Hippocampal formation (tissue), 2 donors: ENCODE measurements at regions not wholly inside any gene's neighbourhood (a gene's known extent, or its start where the extent isn't known, plus 50 kb on each side); places are given as distances from the start of the nearest gene placed in this dataset.

Source experiments
- DNase-seq, 2 donors: peaks; one replicate each; lab custom pipeline; 2025; lab: John Stamatoyannopoulos, UW

DNA sequence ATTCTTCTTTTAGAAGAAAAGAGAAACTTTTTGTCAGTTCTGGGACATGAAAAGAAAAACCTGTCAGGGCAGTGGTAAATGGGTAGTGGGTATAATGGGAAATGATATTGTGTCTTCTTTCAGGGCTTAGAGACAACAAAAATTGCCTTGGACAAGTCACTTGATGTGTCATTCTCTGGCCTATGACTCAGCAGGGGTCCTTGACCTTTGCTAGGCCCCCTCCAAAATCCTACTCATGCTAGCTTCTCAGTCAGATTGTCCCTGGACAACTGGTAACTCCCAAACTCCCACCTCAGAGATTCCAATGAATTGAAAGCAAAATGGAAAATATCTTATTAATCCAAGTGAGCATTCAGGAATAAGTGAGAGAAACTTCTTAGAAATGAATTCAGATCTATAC lies 258.8 kb upstream of the SPRY2 start:
- DNase-seq, result no peak

- DNase-seq, result no peak
Measured at GRCh38 chr13:80598189-80598588, 257.3 kb upstream of the SPRY2 start.

DNA sequence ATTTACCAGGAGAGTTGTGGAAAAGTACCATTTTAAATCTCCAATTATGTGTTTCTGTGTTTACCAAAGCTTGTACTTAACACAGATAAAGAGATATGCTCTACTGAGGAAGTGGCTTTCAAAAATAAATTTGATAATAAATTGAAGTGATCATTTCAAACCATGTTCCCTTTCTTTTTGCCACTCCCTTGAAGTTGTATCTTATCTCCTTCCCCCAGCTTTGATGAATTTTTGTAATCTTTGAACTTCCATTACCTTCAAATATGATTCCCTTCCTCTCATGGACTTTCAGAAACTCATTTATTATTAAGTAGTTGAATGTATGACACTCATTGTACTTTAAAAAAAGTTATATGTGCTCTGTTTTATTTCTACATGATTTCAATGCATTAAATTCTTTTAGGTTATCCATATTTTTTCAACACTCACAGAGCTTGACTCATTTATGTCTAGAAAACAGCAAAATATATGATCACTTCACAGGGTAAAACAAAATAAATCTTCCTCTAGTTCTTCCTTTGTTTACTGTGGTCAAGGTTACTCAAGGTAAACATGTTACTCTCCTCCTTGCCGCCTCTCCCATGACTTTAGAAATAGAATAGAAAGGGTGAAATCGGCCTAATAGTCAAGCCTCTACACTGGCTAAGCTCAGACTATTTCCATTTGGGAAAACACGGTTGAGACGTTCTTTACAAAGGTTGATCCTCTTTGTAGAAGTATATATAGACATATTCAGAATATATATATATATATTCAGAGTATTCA lies 251.2 kb upstream of the SPRY2 start:
- no peak for DNase-seq

- no peak for DNase-seq
Measured at GRCh38 chr13:80590551-80590950, 249.6 kb upstream of the SPRY2 start.

DNA sequence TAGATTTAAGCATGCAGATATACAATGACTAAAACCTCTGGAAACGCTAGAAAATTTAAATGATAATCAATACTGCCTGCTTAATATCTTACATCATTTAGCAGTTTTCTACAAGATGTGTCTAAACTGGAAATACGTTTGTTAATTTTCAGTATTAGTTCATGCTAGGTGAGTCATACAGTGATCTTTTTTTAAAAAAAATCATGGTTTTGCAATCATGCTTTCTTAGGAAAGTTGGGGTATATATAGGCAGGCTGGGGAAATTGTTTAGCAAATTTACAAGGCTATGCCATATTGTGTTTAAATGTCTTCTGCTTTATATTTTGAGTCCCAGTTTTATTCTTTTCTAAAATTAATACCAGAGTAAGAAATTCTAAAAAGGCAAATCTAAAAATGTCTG lies 245.4 kb upstream of the SPRY2 start:
- DNase-seq, result no peak

DNA sequence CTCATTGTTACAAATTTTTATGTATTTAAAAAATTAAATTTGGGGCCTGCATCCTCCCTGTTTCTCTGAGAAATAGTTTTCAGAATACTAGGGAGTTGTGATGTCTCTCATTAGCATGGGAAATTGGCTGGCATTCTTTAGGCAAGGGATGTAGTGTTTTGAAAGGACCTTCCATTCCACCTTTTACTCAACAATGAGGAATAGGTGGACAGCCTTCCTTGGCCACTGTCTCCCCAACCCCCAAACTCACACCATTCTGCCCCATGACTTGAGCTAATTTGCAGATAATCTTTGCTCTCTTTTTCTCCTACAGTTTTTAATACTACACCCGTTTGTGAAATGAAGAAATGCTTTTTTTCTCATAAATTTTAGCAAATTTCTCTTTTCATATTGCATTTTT lies 244.6 kb upstream of the SPRY2 start:
- no peak for DNase-seq

GRCh38 chr13:80584785-80585184 lies 243.9 kb upstream of the SPRY2 start:
- no peak for DNase-seq

- no peak for DNase-seq
Measured at GRCh38 chr13:80584306-80584705, 243.4 kb upstream of the SPRY2 start.

- DNase-seq, result no peak
Measured at GRCh38 chr13:80577926-80578670, 237.2 kb upstream of the SPRY2 start.

GRCh38 chr13:80577285-80577684 lies 236.4 kb upstream of the SPRY2 start:
- DNase-seq, result no peak

DNA sequence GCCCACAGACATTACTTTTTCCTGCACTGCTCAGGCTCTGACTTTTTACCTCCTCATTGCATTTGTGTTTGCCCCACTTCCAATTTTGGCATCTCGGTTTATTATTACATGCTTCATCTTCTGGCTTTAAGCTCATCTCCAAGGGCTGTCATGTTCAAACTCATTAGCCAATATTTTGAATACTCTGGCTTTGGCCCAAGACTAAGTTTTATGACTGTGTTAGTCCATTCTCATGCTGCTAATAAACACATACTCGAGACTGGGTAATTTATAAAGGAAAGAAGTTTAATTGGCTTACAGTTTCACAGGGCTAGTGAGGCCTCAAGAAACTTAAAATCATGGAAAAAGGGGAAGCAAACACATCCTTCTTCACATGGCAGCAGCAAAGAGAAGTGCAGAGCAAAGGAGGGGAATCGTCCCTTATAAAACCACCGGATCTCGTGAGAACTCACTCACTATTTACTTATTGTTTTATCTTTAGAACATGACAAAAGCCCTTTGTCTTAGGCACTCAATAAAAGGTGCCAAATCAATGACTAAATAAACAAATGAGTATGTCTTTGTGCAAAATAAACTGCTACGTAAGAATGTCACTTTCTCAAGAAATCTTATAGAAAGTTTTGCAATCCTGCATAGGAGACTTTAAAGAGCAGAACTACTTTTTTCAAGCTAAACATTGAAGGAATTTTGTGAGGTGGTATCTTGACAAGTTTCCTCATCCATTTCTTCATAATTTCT lies 233.4 kb upstream of the SPRY2 start:
- no peak for DNase-seq

DNA sequence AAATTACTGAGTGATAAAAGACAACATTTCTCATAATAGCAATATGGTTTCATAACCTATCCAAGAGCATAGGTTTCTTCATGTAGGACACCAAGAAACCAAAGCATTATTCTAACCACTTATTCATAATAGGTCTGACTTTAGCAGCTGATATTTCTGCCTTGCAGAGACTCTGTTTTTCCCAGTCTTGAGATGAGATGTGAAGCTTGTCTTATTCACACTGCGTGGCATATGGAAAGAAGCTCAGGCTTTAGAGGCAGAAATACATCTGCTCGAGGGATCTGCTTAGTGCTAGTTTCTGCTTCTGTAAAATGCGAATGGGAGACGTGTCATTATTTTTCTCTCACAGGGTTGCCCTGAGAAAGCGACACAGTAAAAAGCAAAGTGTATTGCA lies 232.0 kb upstream of the SPRY2 start:
- DNase-seq, result no peak

- no peak for DNase-seq
Measured at GRCh38 chr13:80572308-80572922, 231.5 kb upstream of the SPRY2 start.

DNA sequence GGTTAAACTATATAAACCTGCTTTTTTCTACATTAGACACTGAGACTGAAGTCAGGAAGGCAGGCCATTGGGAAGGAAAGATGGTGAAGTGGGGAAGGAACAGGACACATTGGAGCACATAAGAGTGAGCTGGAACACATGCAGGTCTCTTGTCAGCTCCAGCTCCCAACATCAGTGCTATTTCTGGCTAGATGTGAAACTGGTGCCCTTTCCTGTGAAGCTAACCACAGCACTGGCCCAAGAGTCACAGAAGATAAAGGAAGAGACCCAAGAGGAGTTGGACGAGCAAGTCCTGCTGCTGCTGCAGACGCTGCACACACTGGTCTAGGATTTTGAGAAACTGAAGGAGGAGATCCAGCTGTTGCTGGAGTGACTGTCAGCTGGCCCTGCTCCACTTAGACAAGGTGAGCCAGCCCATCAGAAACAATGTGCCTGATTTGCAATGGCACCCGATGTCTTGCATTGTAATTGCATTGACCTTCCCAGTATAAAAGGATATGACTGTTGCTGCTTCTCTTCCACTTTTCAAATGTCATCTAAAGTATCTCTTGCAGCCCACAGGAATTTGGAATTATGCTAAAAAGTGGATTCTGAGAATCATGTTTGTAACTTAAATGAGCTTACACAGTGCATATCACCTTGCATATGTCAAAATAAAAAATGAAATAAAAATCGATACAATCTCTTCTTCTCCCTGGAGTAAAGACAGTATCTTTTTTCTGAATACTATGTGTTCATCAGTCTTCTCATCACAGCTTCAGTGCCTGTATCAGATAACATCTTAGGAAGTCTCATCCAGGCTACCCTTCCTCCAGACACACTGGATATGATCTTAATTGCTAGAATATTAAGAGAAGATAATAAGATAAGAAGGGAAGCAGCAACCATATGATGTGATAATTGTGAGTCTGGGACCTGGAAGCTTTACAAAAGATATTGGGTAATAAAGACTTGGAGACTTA lies 230.7 kb upstream of the SPRY2 start:
- no peak for DNase-seq

- no peak for DNase-seq
Measured at GRCh38 chr13:80563439-80563838, 222.5 kb upstream of the SPRY2 start.

GRCh38 chr13:80562433-80563156 lies 221.7 kb upstream of the SPRY2 start:
- DNase-seq, result no peak

DNA sequence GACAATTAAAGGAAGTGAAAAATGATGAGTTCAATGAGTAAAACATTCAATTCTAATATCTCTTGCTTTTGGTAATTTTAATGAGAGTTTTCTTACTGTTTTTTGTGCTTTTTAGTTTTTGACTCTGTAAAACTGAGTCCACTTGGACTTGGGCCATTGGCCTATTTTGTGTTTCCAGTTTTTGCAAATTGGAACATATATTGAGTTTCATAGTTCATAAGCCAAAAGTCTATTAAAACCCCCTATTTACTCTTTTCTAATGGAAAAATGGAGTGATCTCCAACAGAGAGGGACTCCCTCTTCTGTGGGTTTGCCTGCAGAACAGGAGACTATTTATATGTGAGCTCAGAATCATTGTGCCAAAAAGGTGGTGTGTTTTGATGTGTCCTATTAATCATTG lies 219.7 kb upstream of the SPRY2 start:
- no peak for DNase-seq

DNA sequence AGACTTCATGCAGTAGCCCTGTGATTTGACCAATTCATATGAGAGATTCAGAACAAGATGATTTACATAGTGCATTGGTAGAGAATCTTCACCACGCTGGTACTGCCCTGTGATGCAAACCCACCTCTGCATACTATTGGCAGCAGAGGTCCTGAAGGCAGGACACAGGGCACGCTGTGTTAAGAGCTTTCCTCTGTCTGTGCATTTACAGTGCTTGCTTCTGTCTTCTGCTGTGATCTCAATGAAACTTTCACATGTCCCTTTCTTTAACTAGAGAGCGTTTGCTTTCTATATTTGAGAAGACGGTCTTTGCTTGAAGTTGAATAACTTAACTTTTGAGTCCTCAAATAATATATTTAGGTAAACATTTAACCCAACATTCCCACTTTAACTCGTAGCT lies 219.0 kb upstream of the SPRY2 start:
- DNase-seq, result no peak

DNA sequence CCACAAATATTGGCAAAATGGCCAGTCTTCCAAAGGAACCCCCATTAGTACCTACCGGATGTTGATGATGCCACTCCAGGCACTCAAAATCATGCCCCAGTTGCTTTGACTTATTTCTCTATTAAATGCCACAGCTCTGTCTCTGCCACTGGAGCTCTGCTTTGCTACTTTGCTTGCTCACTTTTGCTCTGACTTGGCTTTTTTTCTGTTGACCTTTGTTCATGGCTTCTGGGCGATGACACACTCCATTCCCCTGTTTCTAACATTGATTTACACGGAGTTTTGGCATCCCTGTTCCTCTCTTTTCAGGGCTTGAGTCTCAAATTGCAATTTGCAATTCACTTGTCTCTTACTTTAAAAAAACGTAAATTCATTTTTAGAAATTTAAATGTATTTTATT lies 217.1 kb upstream of the SPRY2 start:
- DNase-seq, result no peak

DNA sequence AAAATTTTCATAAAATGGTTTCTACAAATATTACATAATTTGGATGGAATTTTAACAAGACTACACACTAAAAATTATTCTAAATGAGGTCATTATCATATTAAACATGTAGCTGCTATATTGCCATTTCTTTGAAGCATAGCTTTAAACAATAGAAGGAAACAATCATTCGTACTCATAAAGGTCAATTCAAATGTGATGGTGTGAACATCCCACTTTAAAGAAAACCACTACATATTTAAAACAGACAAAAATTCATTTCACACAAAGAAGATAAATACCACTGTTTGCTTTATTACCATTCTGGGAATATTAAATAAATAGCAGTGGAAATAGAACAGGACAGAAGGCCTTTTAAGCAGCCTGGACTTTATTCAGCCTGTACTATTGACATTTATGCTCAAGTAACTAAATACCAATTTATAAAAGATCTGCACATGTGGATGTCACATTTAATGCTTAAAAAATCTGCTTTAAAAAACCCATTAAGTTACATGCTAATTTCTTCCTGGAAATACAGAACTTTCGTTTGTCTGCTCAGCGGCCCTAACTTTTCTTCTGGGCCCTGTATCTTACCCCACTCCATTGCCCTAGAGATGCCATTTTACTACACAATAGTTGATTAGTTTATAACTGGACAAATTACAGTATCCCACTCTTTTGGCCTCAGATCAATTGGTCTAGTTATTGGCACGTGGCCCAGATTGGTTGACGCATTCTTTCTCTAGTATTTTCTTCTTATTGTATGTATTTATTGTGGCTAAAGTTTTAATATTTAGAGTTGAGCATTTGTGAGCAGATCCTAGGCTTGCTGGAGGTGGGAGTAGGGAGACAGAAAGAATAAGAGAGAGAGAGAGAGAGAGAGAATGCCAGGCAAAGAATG lies 215.1 kb upstream of the SPRY2 start:
- no peak for DNase-seq
